SK-N-SH (cell line): ENCODE measurements at regions not wholly inside any gene's neighbourhood (a gene's known extent, or its start where the extent isn't known, plus 50 kb on each side); places are given as distances from the start of the nearest gene placed in this dataset.

ENCODE experiments used
- CTCF ChIA-PET: fragments of 300-600, 350-600 bp; formaldehyde crosslinking; extraction: SDS; loops from one replicate; lab custom pipeline; 2021; lab: Yijun Ruan, JAX
- POLR2A ChIA-PET: fragments of 350-600 bp; sonication (Branson Sonifier 250); formaldehyde crosslinking; extraction: SDS; loops from one replicate; lab custom pipeline; 2020; ENCODE audit warnings: antibody characterized with exemption, inconsistent platforms; lab: Yijun Ruan, JAX
- DNase-seq: peaks from one replicate; pipeline ENCODE4 v3.0.0; 2012
- H2AFZ ChIP-seq: fragments of 200-600 bp; sonication (generic); 2 replicates; pipeline ENCODE4 v1.8.1; 2016; ENCODE audit warnings: antibody characterized with exemption, mild to moderate bottlenecking, low read depth
- H3F3A ChIP-seq: fragments of 200-600 bp; sonication (generic); replicated peaks from 2 replicates; pipeline ENCODE3; 2016; ENCODE audit warnings: antibody characterized with exemption, mild to moderate bottlenecking; ENCODE audit not compliant: insufficient read depth
- H3K27ac ChIP-seq, 2 experiments: fragments of 200-500 bp in 1 of 2; fragments of 200-600 bp in 1 of 2; sonication (Bioruptor generic) in 1 of 2; sonication (generic), shearing (Covaris generic) in 1 of 2; 2 replicates each; pipeline versions ENCODE4 v1.5.1 to v1.6.1; 2014 to 2016; ENCODE audit warnings: low read depth in 2 of 2, inconsistent platforms in 1 of 2, low read length in 1 of 2, mild to moderate bottlenecking in 1 of 2, mixed read lengths in 1 of 2
- H3K27me3 ChIP-seq: fragments of 200-600 bp; sonication (generic), shearing (Covaris generic); 2 replicates; pipeline ENCODE4 v1.6.1; 2016; ENCODE audit warnings: mixed run types; ENCODE audit not compliant: insufficient read depth
- H3K36me3 ChIP-seq, 2 experiments: fragments of 200-500 bp in 1 of 2; fragments of 200-600 bp in 1 of 2; sonication (Bioruptor generic) in 1 of 2; sonication (generic) in 1 of 2; replicated peaks in 1 of 2; 2 replicates each; pipeline versions ENCODE3 to v1.5.1; 2014 to 2016; ENCODE audit warnings: low read length in 1 of 2, mild to moderate bottlenecking in 1 of 2; ENCODE audit not compliant: insufficient read depth in 2 of 2, control insufficient read depth in 1 of 2
- H3K4me1 ChIP-seq, 2 experiments: fragments of 200-500 bp in 1 of 2; fragments of 200-600 bp in 1 of 2; sonication (Bioruptor generic) in 1 of 2; sonication (generic), shearing (Covaris generic) in 1 of 2; 2 replicates each; pipeline versions ENCODE4 v1.5.1 to v1.6.1; 2014 to 2016; ENCODE audit warnings: low read depth in 1 of 2, low read length in 1 of 2, mixed run types in 1 of 2; ENCODE audit not compliant: insufficient read depth in 2 of 2, control insufficient read depth in 1 of 2
- H3K4me2 ChIP-seq: fragments of 200-600 bp; sonication (generic), shearing (Covaris generic); 2 replicates; pipeline ENCODE4 v1.6.1; 2017; ENCODE audit warnings: mixed run types
- H3K4me3 ChIP-seq, 2 experiments: fragments of 200-500 bp in 1 of 2; fragments of 200-600 bp in 1 of 2; sonication (Bioruptor generic) in 1 of 2; sonication (generic), shearing (Covaris generic) in 1 of 2; 2 replicates each; pipeline versions ENCODE4 v1.5.1 to v1.8.1; 2014 to 2016; ENCODE audit warnings: low read depth in 2 of 2, inconsistent platforms in 1 of 2, low read length in 1 of 2, mild to moderate bottlenecking in 1 of 2, mixed read lengths in 1 of 2, moderate library complexity in 1 of 2
- H3K79me2 ChIP-seq: fragments of 200-600 bp; sonication (generic); 2 replicates; pipeline ENCODE4 v1.8.1; 2017; ENCODE audit warnings: mild to moderate bottlenecking; ENCODE audit not compliant: insufficient read depth
- H3K9ac ChIP-seq: fragments of 200-600 bp; sonication (generic); 2 replicates; pipeline ENCODE4 v1.6.1; 2017; ENCODE audit warnings: mixed run types
- H3K9me2 ChIP-seq: fragments of 200-600 bp; sonication (generic); 2 replicates; pipeline ENCODE4 v1.6.1; 2017; ENCODE audit warnings: mixed run types
- H3K9me3 ChIP-seq: fragments of 200-600 bp; sonication (generic); 2 replicates; pipeline ENCODE4 v1.6.1; 2017; ENCODE audit warnings: mixed run types, mild to moderate bottlenecking, moderate library complexity
- H4K20me1 ChIP-seq: fragments of 200-600 bp; sonication (generic); 2 replicates; pipeline ENCODE4 v1.6.1; 2017; ENCODE audit warnings: mild to moderate bottlenecking, mixed run types; ENCODE audit not compliant: insufficient read depth
- EP300 ChIP-seq, 2 experiments: IDR thresholded peaks; 2 replicates each; pipeline versions ENCODE4 v1.4.0 to v1.6.1; 2012; ENCODE audit warnings: borderline replicate concordance in 1 of 2, low read depth in 1 of 2, low read length in 1 of 2
- FOXJ3 ChIP-seq: sonication (generic); formaldehyde crosslinking; IDR thresholded peaks from 2 replicates; pipeline ENCODE4 v1.5.1; 2020; ENCODE audit warnings: mild to moderate bottlenecking, missing genetic modification reagents
- FOXM1 ChIP-seq: IDR thresholded peaks from 2 replicates; pipeline ENCODE4 v1.4.0; 2012; ENCODE audit warnings: low read depth, mild to moderate bottlenecking
- JUND ChIP-seq: IDR thresholded peaks from 2 replicates; pipeline ENCODE4 v1.4.0; 2012
- MAX ChIP-seq: IDR thresholded peaks from 2 replicates; pipeline ENCODE4 v1.4.0; 2012; ENCODE audit warnings: low read depth
- MEF2A ChIP-seq: IDR thresholded peaks from 2 replicates; pipeline ENCODE4 v1.4.0; 2012; ENCODE audit warnings: low read depth, borderline replicate concordance
- NFIC ChIP-seq: IDR thresholded peaks from 2 replicates; pipeline ENCODE4 v1.4.0; 2012; ENCODE audit warnings: borderline replicate concordance
- PBX3 ChIP-seq: IDR thresholded peaks from 2 replicates; pipeline ENCODE4; 2012
- POLR2AphosphoS5 ChIP-seq: IDR thresholded peaks from 2 replicates; pipeline ENCODE4 v1.6.1; 2012; ENCODE audit warnings: low read depth, low read length
- RAD21 ChIP-seq: IDR thresholded peaks from 2 replicates; pipeline ENCODE4 v1.6.1; 2012; ENCODE audit warnings: mild to moderate bottlenecking, low read length
- RCOR1 ChIP-seq: fragments of 150-350 bp; IDR thresholded peaks from 2 replicates; pipeline ENCODE4 v1.6.1; 2017; ENCODE audit warnings: antibody characterized with exemption, low read length
- RFX5 ChIP-seq: IDR thresholded peaks from 2 replicates; pipeline ENCODE4 v1.6.1; 2012; ENCODE audit warnings: mild to moderate bottlenecking, improper control_type of control experiment, low read length
- SMC3 ChIP-seq: IDR thresholded peaks from 2 replicates; pipeline ENCODE4 v1.6.1; 2012; ENCODE audit warnings: low read depth, low read length, improper control_type of control experiment
- TAF1 ChIP-seq: IDR thresholded peaks from 2 replicates; pipeline ENCODE4 v1.6.1; 2012; ENCODE audit warnings: low read depth, mild to moderate bottlenecking, low read length, moderate library complexity, borderline replicate concordance
- TEAD4 ChIP-seq: IDR thresholded peaks from 2 replicates; pipeline ENCODE4 v1.4.0; 2012; ENCODE audit warnings: mild to moderate bottlenecking, borderline replicate concordance; ENCODE audit not compliant: insufficient read depth
- USF2 ChIP-seq: fragments of 150-350 bp; IDR thresholded peaks from 2 replicates; pipeline ENCODE4 v1.6.1; 2017; ENCODE audit warnings: antibody characterized with exemption, low read length, low read depth, borderline replicate concordance
- WGBS: methylation state at CpG from one replicate; pipeline ENCODE4 v1.1.6; 2017; ENCODE audit warnings: low lambda C conversion rate; 5-methylcytosine and 5-hydroxymethylcytosine counted together
- TF ChIP-seq, protein P1 (sequence below): IDR thresholded peaks from 2 replicates; pipeline ENCODE4 v1.4.0; 2012; ENCODE audit warnings: low read depth, borderline replicate concordance
- TF ChIP-seq, protein P2 (sequence below): fragments of 150-350 bp; IDR thresholded peaks from 2 replicates; pipeline ENCODE4 v1.6.1; 2016; ENCODE audit warnings: mild to moderate bottlenecking, low read depth, low read length
- TF ChIP-seq, protein P3 (sequence below): IDR thresholded peaks from 2 replicates; pipeline ENCODE4 v1.6.1; 2012; ENCODE audit warnings: mild to moderate bottlenecking, low read depth, low read length, moderate library complexity

GRCh38 chr13:99865420-99865930 is 106.1 kb downstream of the ZIC5 start:
- ChIA-PET POLR2A (no interaction called here), CTCF (interaction anchor here (1.0 kb wide), 1 partner anchor 209 kb away, joined by 3 read pairs; no protein-coding TSS in a partner anchor)
- Histone ChIP-seq H3K4me1 (peaks cover 4 to 7% of the 10 kb centered on the region in 2 experiments; a peak in 3 of 4 replicates), H3K9me3 (no peaks in the 10 kb centered on the region), H2AFZ (no peak overlapping the region), H3K4me3 (no peak overlapping the region), H3F3A (no peaks in the 10 kb centered on the region), H3K27ac (no peak overlapping the region), H3K79me2 (no peaks in the 10 kb centered on the region), H3K4me2 (no peak overlapping the region), H3K36me3 (no peaks in the 10 kb centered on the region), H3K27me3 (no peaks in the 10 kb centered on the region), H3K9me2 (no peaks in the 10 kb centered on the region; the same call in 1 of the 2 replicates), H3K9ac (no peak overlapping the region)
- no peak for DNase-seq
- WGBS: 79% methylated on average over 10 of the region's 11 CpGs
- no peak for TF ChIP-seq USF2
- TF ChIP-seq PBX3: no peak
- no peak for TF ChIP-seq SMC3
- TF ChIP-seq, protein P1, sequence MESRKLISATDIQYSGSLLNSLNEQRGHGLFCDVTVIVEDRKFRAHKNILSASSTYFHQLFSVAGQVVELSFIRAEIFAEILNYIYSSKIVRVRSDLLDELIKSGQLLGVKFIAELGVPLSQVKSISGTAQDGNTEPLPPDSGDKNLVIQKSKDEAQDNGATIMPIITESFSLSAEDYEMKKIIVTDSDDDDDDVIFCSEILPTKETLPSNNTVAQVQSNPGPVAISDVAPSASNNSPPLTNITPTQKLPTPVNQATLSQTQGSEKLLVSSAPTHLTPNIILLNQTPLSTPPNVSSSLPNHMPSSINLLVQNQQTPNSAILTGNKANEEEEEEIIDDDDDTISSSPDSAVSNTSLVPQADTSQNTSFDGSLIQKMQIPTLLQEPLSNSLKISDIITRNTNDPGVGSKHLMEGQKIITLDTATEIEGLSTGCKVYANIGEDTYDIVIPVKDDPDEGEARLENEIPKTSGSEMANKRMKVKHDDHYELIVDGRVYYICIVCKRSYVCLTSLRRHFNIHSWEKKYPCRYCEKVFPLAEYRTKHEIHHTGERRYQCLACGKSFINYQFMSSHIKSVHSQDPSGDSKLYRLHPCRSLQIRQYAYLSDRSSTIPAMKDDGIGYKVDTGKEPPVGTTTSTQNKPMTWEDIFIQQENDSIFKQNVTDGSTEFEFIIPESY: no peak
- no peak for TF ChIP-seq TEAD4
- TF ChIP-seq NFIC: no peak
- TF ChIP-seq RCOR1: no peak
- TF ChIP-seq JUND: no peak
- no peak for TF ChIP-seq POLR2AphosphoS5
- TF ChIP-seq, protein P2, sequence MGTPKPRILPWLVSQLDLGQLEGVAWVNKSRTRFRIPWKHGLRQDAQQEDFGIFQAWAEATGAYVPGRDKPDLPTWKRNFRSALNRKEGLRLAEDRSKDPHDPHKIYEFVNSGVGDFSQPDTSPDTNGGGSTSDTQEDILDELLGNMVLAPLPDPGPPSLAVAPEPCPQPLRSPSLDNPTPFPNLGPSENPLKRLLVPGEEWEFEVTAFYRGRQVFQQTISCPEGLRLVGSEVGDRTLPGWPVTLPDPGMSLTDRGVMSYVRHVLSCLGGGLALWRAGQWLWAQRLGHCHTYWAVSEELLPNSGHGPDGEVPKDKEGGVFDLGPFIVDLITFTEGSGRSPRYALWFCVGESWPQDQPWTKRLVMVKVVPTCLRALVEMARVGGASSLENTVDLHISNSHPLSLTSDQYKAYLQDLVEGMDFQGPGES: no peak
- no peak for TF ChIP-seq MAX
- no peak for TF ChIP-seq FOXM1
- TF ChIP-seq, protein P3, sequence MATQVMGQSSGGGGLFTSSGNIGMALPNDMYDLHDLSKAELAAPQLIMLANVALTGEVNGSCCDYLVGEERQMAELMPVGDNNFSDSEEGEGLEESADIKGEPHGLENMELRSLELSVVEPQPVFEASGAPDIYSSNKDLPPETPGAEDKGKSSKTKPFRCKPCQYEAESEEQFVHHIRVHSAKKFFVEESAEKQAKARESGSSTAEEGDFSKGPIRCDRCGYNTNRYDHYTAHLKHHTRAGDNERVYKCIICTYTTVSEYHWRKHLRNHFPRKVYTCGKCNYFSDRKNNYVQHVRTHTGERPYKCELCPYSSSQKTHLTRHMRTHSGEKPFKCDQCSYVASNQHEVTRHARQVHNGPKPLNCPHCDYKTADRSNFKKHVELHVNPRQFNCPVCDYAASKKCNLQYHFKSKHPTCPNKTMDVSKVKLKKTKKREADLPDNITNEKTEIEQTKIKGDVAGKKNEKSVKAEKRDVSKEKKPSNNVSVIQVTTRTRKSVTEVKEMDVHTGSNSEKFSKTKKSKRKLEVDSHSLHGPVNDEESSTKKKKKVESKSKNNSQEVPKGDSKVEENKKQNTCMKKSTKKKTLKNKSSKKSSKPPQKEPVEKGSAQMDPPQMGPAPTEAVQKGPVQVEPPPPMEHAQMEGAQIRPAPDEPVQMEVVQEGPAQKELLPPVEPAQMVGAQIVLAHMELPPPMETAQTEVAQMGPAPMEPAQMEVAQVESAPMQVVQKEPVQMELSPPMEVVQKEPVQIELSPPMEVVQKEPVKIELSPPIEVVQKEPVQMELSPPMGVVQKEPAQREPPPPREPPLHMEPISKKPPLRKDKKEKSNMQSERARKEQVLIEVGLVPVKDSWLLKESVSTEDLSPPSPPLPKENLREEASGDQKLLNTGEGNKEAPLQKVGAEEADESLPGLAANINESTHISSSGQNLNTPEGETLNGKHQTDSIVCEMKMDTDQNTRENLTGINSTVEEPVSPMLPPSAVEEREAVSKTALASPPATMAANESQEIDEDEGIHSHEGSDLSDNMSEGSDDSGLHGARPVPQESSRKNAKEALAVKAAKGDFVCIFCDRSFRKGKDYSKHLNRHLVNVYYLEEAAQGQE: no peak
- TF ChIP-seq RFX5: no peak
- TF ChIP-seq TAF1: no peak
- TF ChIP-seq EP300 (IDR thresholded peaks at IDR 0.05; ENCODE audit: borderline replicate concordance in 1 of 2, low read depth in 1 of 2, low read length in 1 of 2): no peak
- no peak for TF ChIP-seq RAD21
- no peak for TF ChIP-seq FOXJ3 (CRISPR knock-in tag)
- no peak for TF ChIP-seq MEF2A
- TF ChIP-seq, all 33 proteins: peak for 0
- no peaks in the 10 kb centered on the region for H4K20me1 ChIP-seq
